BLaER1 (cell line): ENCODE measurements at regions not wholly inside any gene's neighbourhood (a gene's known extent, or its start where the extent isn't known, plus 50 kb on each side); places are given as distances from the start of the nearest gene placed in this dataset.

Experiments
- H3K27ac ChIP-seq: shearing (Covaris generic); formaldehyde crosslinking; 2 replicates; pipeline ENCODE4 v1.8.1; 2022
- H3K27me3 ChIP-seq: shearing (Covaris generic); formaldehyde crosslinking; 2 replicates; pipeline ENCODE4 v1.8.1; 2022
- H3K36me3 ChIP-seq: shearing (Covaris generic); formaldehyde crosslinking; 2 replicates; pipeline ENCODE4 v1.8.1; 2022
- H3K4me1 ChIP-seq: shearing (Covaris generic); formaldehyde crosslinking; 2 replicates; pipeline ENCODE4 v1.8.1; 2022
- H3K4me2 ChIP-seq: shearing (Covaris generic); formaldehyde crosslinking; 2 replicates; pipeline ENCODE4 v1.8.1; 2022
- H3K4me3 ChIP-seq: shearing (Covaris generic); formaldehyde crosslinking; 2 replicates; pipeline ENCODE4 v1.8.1; 2022
- H3K9ac ChIP-seq: shearing (Covaris generic); formaldehyde crosslinking; 2 replicates; pipeline ENCODE4 v1.8.1; 2022
- H3K9me3 ChIP-seq: shearing (Covaris generic); formaldehyde crosslinking; 2 replicates; pipeline ENCODE4 v1.8.1; 2022
- H4K20me1 ChIP-seq: shearing (Covaris generic); formaldehyde crosslinking; 2 replicates; pipeline ENCODE4 v1.8.1; 2022
- Cebpa-rat ChIP-seq: shearing (Covaris generic); IDR thresholded peaks from 2 replicates; pipeline ENCODE4 v1.8.1; 2022

- no peaks in the 10 kb centered on the region for H3K9me3 ChIP-seq
- H3K27me3 ChIP-seq, result no peaks in the 10 kb centered on the region
- H3K9ac ChIP-seq, result no peak overlapping the region
- H3K4me3 ChIP-seq, result no peak overlapping the region
- TF ChIP-seq Cebpa-rat, result no peak
- no peaks in the 10 kb centered on the region for H4K20me1 ChIP-seq
- H3K36me3 ChIP-seq, result no peaks in the 10 kb centered on the region
- H3K4me2 ChIP-seq, result no peak overlapping the region
- peaks cover 8% of the 10 kb centered on the region; the same call in 1 of the 2 replicates for H3K4me1 ChIP-seq
- no peak overlapping the region for H3K27ac ChIP-seq
Measured at GRCh38 chr15:47824147-47824546, 106.8 kb downstream of the SEMA6D start.

DNA sequence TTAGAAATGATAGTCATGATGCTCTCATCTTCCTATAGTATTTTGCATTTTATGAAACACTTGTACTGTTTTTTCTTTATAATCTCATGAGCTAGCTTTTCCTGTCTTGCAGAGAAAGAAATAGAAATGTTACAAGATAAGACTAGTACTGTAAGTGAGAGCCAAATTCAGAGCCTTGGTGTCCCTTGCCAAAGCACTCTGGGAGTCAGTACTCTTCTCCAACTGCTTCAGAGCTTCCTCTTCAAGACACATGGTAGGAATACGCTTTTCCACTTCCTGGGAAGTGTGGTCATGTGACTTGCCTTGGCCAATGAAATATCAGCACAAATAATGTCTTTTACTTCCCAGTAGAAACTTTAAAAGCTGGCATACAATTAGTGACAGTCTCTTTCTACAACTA lies 112.4 kb downstream of the SEMA6D start:
- Histone ChIP-seq H3K4me1 (no peaks in the 10 kb centered on the region; the same call in 1 of the 2 replicates), H4K20me1 (no peaks in the 10 kb centered on the region), H3K4me2 (no peak overlapping the region), H3K9ac (no peak overlapping the region), H3K27me3 (no peaks in the 10 kb centered on the region), H3K27ac (no peak overlapping the region), H3K36me3 (no peaks in the 10 kb centered on the region), H3K4me3 (no peak overlapping the region), H3K9me3 (no peaks in the 10 kb centered on the region)
- no peak for TF ChIP-seq Cebpa-rat

DNA sequence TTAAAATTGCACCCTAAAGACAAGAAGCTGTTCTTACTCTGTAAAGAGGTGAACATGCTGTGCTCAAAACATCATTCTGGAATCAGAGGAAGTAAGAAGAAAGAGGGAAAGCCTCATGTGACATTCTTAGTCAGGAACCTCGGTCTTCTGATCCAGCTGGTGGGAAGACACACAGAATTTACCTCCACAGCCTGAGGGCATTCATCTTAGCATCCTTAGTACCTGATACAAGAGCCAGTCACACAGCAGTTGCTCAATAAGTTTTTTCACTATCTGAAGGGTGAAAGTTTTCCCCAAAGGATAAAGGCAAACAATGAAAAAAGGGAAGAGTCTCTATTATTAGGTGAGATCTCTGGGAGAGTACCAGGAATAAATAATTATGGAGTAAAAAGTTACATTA lies 116.8 kb downstream of the SEMA6D start:
- Histone ChIP-seq H3K27me3 (no peaks in the 10 kb centered on the region), H3K36me3 (no peaks in the 10 kb centered on the region)

DNA sequence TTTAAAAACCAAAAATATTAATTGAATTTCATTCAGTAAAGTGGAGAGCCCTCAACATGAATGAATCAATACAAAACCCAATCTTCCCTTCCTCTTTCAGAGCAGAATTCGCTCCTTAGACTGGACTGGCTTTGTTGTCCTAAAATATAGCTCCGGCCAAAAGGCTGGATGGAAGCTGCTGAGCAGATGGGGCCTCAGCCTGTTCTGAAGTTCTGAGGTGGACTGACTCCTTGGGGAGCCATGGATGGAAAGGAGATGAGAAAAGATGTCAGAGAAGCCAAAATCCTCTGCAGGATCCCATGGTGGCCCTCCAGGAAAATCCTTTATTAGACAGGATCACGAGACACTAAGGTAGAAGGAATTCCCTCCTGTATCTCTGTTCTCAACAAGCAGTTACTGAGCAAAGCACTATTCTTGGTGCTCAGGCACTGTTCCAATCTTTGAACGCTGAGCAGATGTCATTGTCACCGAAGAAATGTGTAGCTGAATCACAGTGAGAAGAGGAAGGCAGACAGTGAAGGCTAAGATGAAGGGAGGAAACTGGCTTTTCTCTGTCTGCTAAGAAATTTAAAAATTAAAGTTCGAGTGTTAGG lies 122.0 kb downstream of the SEMA6D start:
- Histone ChIP-seq H3K4me1 (no peaks in the 10 kb centered on the region), H3K9me3 (no peaks in the 10 kb centered on the region), H3K4me3 (no peak overlapping the region), H3K27me3 (no peaks in the 10 kb centered on the region), H3K36me3 (no peaks in the 10 kb centered on the region), H3K27ac (no peak overlapping the region), H3K9ac (no peak overlapping the region), H4K20me1 (no peaks in the 10 kb centered on the region), H3K4me2 (no peak overlapping the region)
- no peak for TF ChIP-seq Cebpa-rat

More for the DNA sequence above, 116.8 kb downstream of the SEMA6D start:
- H3K9me3 ChIP-seq, result no peaks in the 10 kb centered on the region
- no peaks in the 10 kb centered on the region; the same call in 1 of the 2 replicates for H3K4me1 ChIP-seq
- no peaks in the 10 kb centered on the region for H4K20me1 ChIP-seq
- no peak overlapping the region for H3K9ac ChIP-seq
- H3K27ac ChIP-seq, result no peak overlapping the region
- H3K4me2 ChIP-seq, result no peak overlapping the region
- TF ChIP-seq Cebpa-rat, result no peak
- H3K4me3 ChIP-seq, result no peak overlapping the region

GRCh38 chr15:47843124-47843663 lies 125.9 kb downstream of the SEMA6D start:
- Histone ChIP-seq H3K27ac (no peak overlapping the region), H4K20me1 (no peaks in the 10 kb centered on the region), H3K4me1 (no peaks in the 10 kb centered on the region), H3K4me2 (no peak overlapping the region), H3K9me3 (no peaks in the 10 kb centered on the region), H3K27me3 (no peaks in the 10 kb centered on the region), H3K36me3 (no peaks in the 10 kb centered on the region), H3K4me3 (no peak overlapping the region), H3K9ac (no peak overlapping the region)
- no peak for TF ChIP-seq Cebpa-rat

GRCh38 chr15:47844437-47844836 lies 127.1 kb downstream of the SEMA6D start:
- Histone ChIP-seq H3K36me3 (no peaks in the 10 kb centered on the region), H3K27me3 (no peaks in the 10 kb centered on the region), H3K4me2 (no peak overlapping the region), H3K4me1 (no peaks in the 10 kb centered on the region), H3K27ac (no peak overlapping the region), H3K9ac (no peak overlapping the region), H4K20me1 (no peaks in the 10 kb centered on the region), H3K9me3 (no peaks in the 10 kb centered on the region), H3K4me3 (no peak overlapping the region)
- TF ChIP-seq Cebpa-rat, result no peak

GRCh38 chr15:47846128-47846868 lies 129.0 kb downstream of the SEMA6D start:
- H3K9me3 ChIP-seq, result no peaks in the 10 kb centered on the region

DNA sequence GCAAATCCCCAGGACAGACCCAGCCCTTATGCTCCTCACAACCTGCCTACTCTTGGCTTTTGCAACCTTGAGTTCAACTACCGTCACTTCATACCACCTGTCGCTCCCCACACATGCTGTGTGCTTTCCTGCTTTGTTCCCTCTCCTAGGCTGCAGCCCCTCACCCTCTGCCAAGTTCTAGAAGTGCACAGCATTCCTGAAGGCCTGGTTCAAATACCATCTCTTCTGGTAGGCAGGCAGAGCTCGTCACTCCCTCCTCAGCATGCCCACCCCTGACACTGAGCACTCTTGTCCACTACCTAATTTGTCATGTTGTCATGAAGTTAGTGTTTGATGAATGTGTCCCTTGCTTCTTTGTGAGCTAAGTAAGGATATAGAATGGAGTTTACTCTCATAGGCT lies 129.6 kb downstream of the SEMA6D start:
- no peak for TF ChIP-seq Cebpa-rat
- H3K4me1 ChIP-seq, result no peaks in the 10 kb centered on the region
- no peaks in the 10 kb centered on the region for H3K9me3 ChIP-seq
- no peak overlapping the region for H3K4me3 ChIP-seq
- H3K36me3 ChIP-seq, result no peaks in the 10 kb centered on the region
- no peak overlapping the region for H3K27ac ChIP-seq
- no peak overlapping the region for H3K4me2 ChIP-seq
- H3K27me3 ChIP-seq, result no peaks in the 10 kb centered on the region
- H4K20me1 ChIP-seq, result no peaks in the 10 kb centered on the region
- H3K9ac ChIP-seq, result no peak overlapping the region

More at GRCh38 chr15:47846128-47846868, 129.0 kb downstream of the SEMA6D start:
- no peak overlapping the region for H3K9ac ChIP-seq
- no peak overlapping the region for H3K27ac ChIP-seq
- H3K4me2 ChIP-seq, result no peak overlapping the region
- no peak overlapping the region for H3K4me3 ChIP-seq
- H4K20me1 ChIP-seq, result no peaks in the 10 kb centered on the region
- H3K27me3 ChIP-seq, result no peaks in the 10 kb centered on the region
- no peaks in the 10 kb centered on the region for H3K36me3 ChIP-seq
- no peak for TF ChIP-seq Cebpa-rat
- H3K4me1 ChIP-seq, result no peaks in the 10 kb centered on the region

DNA sequence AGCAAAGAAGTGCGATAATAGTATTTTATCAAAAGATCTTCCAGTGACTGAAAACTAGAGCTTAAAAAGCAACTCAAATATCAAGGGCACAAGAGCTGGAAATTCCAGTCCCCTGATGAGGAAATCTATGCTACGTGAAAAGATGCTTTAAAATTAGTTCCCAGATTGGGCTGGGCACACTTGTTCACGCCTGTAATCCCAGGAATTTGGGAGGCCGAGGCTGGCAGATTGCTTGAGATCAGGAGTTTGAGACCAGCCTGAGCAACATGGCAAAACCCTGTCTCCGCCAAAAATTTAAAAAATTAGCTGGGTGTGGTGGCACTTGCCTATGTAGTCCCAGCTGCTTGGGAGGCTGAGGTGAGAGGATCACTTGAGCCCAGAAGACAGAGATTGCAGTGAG lies 138.8 kb downstream of the SEMA6D start:
- no peak for TF ChIP-seq Cebpa-rat
- H3K4me1 ChIP-seq, result peaks cover 9% of the 10 kb centered on the region; the same call in 1 of the 2 replicates
- no peaks in the 10 kb centered on the region for H3K27me3 ChIP-seq

More for the DNA sequence above, 138.8 kb downstream of the SEMA6D start:
- Histone ChIP-seq H3K9ac (no peak overlapping the region), H3K27ac (no peak overlapping the region), H4K20me1 (no peaks in the 10 kb centered on the region), H3K36me3 (no peaks in the 10 kb centered on the region), H3K9me3 (no peaks in the 10 kb centered on the region), H3K4me3 (no peak overlapping the region), H3K4me2 (no peak overlapping the region)
